GM12891 (cell line): ENCODE measurements at regions not wholly inside any gene's neighbourhood (a gene's known extent, or its start where the extent isn't known, plus 50 kb on each side); places are given as distances from the start of the nearest gene placed in this dataset.

Experiments
- PAX5 ChIP-seq: IDR thresholded peaks from 2 replicates; pipeline ENCODE4 v1.6.1; 2011; ENCODE audit warnings: low read length, moderate library complexity, mild to moderate bottlenecking; ENCODE audit not compliant: insufficient read depth, severe bottlenecking
- POLR2A ChIP-seq: IDR thresholded peaks from 2 replicates; pipeline ENCODE4 v1.6.1; 2011; ENCODE audit warnings: low read depth, low read length, control low read depth
- POLR2AphosphoS5 ChIP-seq: IDR thresholded peaks from 2 replicates; pipeline ENCODE4 v1.6.1; 2011; ENCODE audit warnings: low read depth, low read length, control low read depth
- SPI1 ChIP-seq: IDR thresholded peaks from 2 replicates; pipeline ENCODE4 v1.6.1; 2011; ENCODE audit warnings: low read depth, low read length, control low read depth
- TAF1 ChIP-seq: IDR thresholded peaks from 2 replicates; pipeline ENCODE4 v1.6.1; 2011; ENCODE audit warnings: low read depth, low read length, control low read depth

GRCh38 chr9:26786564-26786963 lies 106.0 kb downstream of the CAAP1 start:
- TF ChIP-seq POLR2A (no peak), TAF1 (no peak), POLR2AphosphoS5 (no peak), PAX5 (no peak), SPI1 (no peak)
